ENCODE measurements at regions not wholly inside any gene's neighbourhood (a gene's known extent, or its start where the extent isn't known, plus 50 kb on each side); places are given as distances from the start of the nearest gene placed in this dataset.

GRCh38 chr6:143592335-143592734 is 80.8 kb upstream of the FUCA2 start:
- no peak for DNase-seq

- no peak for DNase-seq
Measured at GRCh38 chr6:143591441-143591840, 79.9 kb upstream of the FUCA2 start.

GRCh38 chr6:143589162-143589561 is 77.6 kb upstream of the FUCA2 start:
- DNase-seq: no peak

- no peak for DNase-seq
Measured at GRCh38 chr6:143586557-143586956, 75.0 kb upstream of the FUCA2 start.

- no peak for DNase-seq
Measured at GRCh38 chr6:143585716-143586115, 74.2 kb upstream of the FUCA2 start.

- DNase-seq: no peak
Measured at GRCh38 chr6:143585241-143585640, 73.7 kb upstream of the FUCA2 start.

GRCh38 chr6:143583542-143584327 is 72.2 kb upstream of the FUCA2 start:
- DNase-seq: no peak

- DNase-seq: no peak
Measured at GRCh38 chr6:143581835-143582480, 70.4 kb upstream of the FUCA2 start.

- DNase-seq: no peak
Measured at GRCh38 chr6:143579703-143580102, 68.2 kb upstream of the FUCA2 start.

- no peak for DNase-seq
Measured at GRCh38 chr6:143578054-143578453, 66.5 kb upstream of the FUCA2 start.

GRCh38 chr6:143575901-143576426 is 64.4 kb upstream of the FUCA2 start:
- no peak for DNase-seq

- peak; percentile 45 for DNase-seq
Measured at GRCh38 chr6:143575440-143575839, 63.9 kb upstream of the FUCA2 start.

- DNase-seq: no peak
Measured at GRCh38 chr6:143570147-143570853, 58.8 kb upstream of the FUCA2 start.

- DNase-seq: no peak
Measured at GRCh38 chr6:143569040-143569439, 57.5 kb upstream of the FUCA2 start.

GRCh38 chr6:143564484-143565017 is 53.0 kb upstream of the FUCA2 start:
- no peak for DNase-seq

GRCh38 chr6:143562143-143562542 is 50.6 kb upstream of the FUCA2 start:
- no peak for DNase-seq
